Stimulated activated naive CD8-positive, alpha-beta T cell treated with anti-CD3 and anti-CD28 coated beads, Interleukin-15, Interleukin-2, amounts not matched to agents 100 U/mL and 50 U/mL, for 24 hours (primary cell): ENCODE measurements at regions not wholly inside any gene's neighbourhood (a gene's known extent, or its start where the extent isn't known, plus 50 kb on each side); places are given as distances from the start of the nearest gene placed in this dataset.

ENCODE experiments used
- ATAC-seq: fragments of 150-1000 bp; cut with Tn5 transposase; one replicate; pipeline ENCODE4 v1.10.0; 2021
- DNase-seq: peaks from one replicate; pipeline ENCODE4 v3.0.0; 2021

GRCh38 chr15:94177112-94177511, 54.2 kb upstream of the MCTP2 start:
- no peak for DNase-seq
- peak; percentile 74 for ATAC-seq

GRCh38 chr15:94175420-94175819, 55.9 kb upstream of the MCTP2 start:
- DNase-seq, result no peak
- ATAC-seq, result no peak

GRCh38 chr15:94174399-94174802, 57.0 kb upstream of the MCTP2 start:
- no peak for DNase-seq
- peak; percentile 94 for ATAC-seq

- ATAC-seq (no peak), DNase-seq (peak; percentile 17)
These were observed 63.1 kb upstream of the MCTP2 start for GRCh38 chr15:94168250-94168649.

GRCh38 chr15:94164971-94165370, 66.4 kb upstream of the MCTP2 start:
- no peak for ATAC-seq
- no peak for DNase-seq

- peak; percentile 72 for DNase-seq
- ATAC-seq, result peak; percentile 46
These were observed 67.1 kb upstream of the MCTP2 start for GRCh38 chr15:94164202-94164807.

GRCh38 chr15:94162939-94163338, 68.4 kb upstream of the MCTP2 start:
- DNase-seq (no peak), ATAC-seq (no peak)

- ATAC-seq, result no peak
- DNase-seq, result no peak
These were observed 77.1 kb upstream of the MCTP2 start for GRCh38 chr15:94154255-94154654.

GRCh38 chr15:94145046-94145445, 86.3 kb upstream of the MCTP2 start:
- DNase-seq, result no peak
- no peak for ATAC-seq

- ATAC-seq (no peak), DNase-seq (no peak)
These were observed 89.6 kb upstream of the MCTP2 start for GRCh38 chr15:94141802-94142201.

- ATAC-seq (no peak), DNase-seq (no peak)
These were observed 95.7 kb upstream of the MCTP2 start for GRCh38 chr15:94135486-94136147.

- ATAC-seq, result no peak
These were observed 99.5 kb upstream of the MCTP2 start for GRCh38 chr15:94131875-94132274.

GRCh38 chr15:94130504-94130903, 100.9 kb upstream of the MCTP2 start:
- ATAC-seq (no peak), DNase-seq (no peak)

More at GRCh38 chr15:94131875-94132274, 99.5 kb upstream of the MCTP2 start:
- DNase-seq, result no peak

GRCh38 chr15:94127006-94127405, 104.4 kb upstream of the MCTP2 start:
- no peak for ATAC-seq
- no peak for DNase-seq

GRCh38 chr15:94125698-94126097, 105.7 kb upstream of the MCTP2 start:
- ATAC-seq, result no peak
- DNase-seq, result no peak

- ATAC-seq (no peak), DNase-seq (no peak)
These were observed 106.2 kb upstream of the MCTP2 start for GRCh38 chr15:94125156-94125555.

- ATAC-seq (no peak), DNase-seq (no peak)
These were observed 108.8 kb upstream of the MCTP2 start for GRCh38 chr15:94122516-94122915.

GRCh38 chr15:94119923-94120775, 111.2 kb upstream of the MCTP2 start:
- DNase-seq (peak; percentile 33), ATAC-seq (peak; percentile 93)

- ATAC-seq, result no peak
These were observed 112.0 kb upstream of the MCTP2 start for GRCh38 chr15:94119298-94119811.

GRCh38 chr15:94110476-94111130, 120.8 kb upstream of the MCTP2 start:
- DNase-seq, result no peak

More at GRCh38 chr15:94119298-94119811, 112.0 kb upstream of the MCTP2 start:
- no peak for DNase-seq

GRCh38 chr15:94107652-94108051, 123.7 kb upstream of the MCTP2 start:
- DNase-seq, result no peak
- ATAC-seq, result no peak

More at GRCh38 chr15:94110476-94111130, 120.8 kb upstream of the MCTP2 start:
- ATAC-seq, result no peak

- no peak for DNase-seq
- ATAC-seq, result no peak
These were observed 125.6 kb upstream of the MCTP2 start for GRCh38 chr15:94105760-94106159.
